HFFc6 (cell line): ENCODE measurements at regions not wholly inside any gene's neighbourhood (a gene's known extent, or its start where the extent isn't known, plus 50 kb on each side); places are given as distances from the start of the nearest gene placed in this dataset.

ENCODE experiments used
- DNase-seq: peaks from one replicate; pipeline ENCODE4 v3.0.0-alpha.2; 2018
- H3K27ac Mint-ChIP-seq: 2 replicates; pipeline ENCODE4 v1.8.0; 2020; ENCODE audit warnings: mild to moderate bottlenecking, mixed read lengths
- H3K27me3 Mint-ChIP-seq: 2 replicates; pipeline ENCODE4 v1.8.0; 2021; ENCODE audit warnings: mild to moderate bottlenecking, moderate library complexity, mixed read lengths; ENCODE audit not compliant: insufficient read depth
- H3K36me3 Mint-ChIP-seq: 2 replicates; pipeline ENCODE4 v1.8.0; 2021; ENCODE audit warnings: low read depth, mixed read lengths
- H3K4me1 Mint-ChIP-seq: 2 replicates; pipeline ENCODE4 v1.8.0; 2020; ENCODE audit warnings: low read depth, mixed read lengths
- H3K4me3 Mint-ChIP-seq: 2 replicates; pipeline ENCODE4 v1.8.0; 2020; ENCODE audit warnings: mild to moderate bottlenecking, moderate library complexity, mixed read lengths
- H3K9me3 Mint-ChIP-seq: 2 replicates; pipeline ENCODE4 v1.8.0; 2020; ENCODE audit warnings: mild to moderate bottlenecking, mixed read lengths
- CTCF ChIP-seq: fragments of 200-600 bp; sonication (generic); IDR thresholded peaks from 2 replicates; pipeline ENCODE4 v1.5.0; 2021; ENCODE audit warnings: antibody characterized with exemption, mild to moderate bottlenecking

- H3K27me3 Mint-ChIP-seq: peaks cover 32% of the 10 kb centered on the region
- no peak overlapping the region for H3K27ac Mint-ChIP-seq
- no peaks in the 10 kb centered on the region for H3K9me3 Mint-ChIP-seq
- no peak for DNase-seq
- H3K4me1 Mint-ChIP-seq: no peaks in the 10 kb centered on the region
- no peak for TF ChIP-seq CTCF
- no peaks in the 10 kb centered on the region for H3K36me3 Mint-ChIP-seq
- H3K4me3 Mint-ChIP-seq: no peak overlapping the region
Observed at GRCh38 chr11:45075519-45075918, 70.9 kb upstream of the PRDM11 start.

- Mint-ChIP-seq H3K4me1 (no peaks in the 10 kb centered on the region), H3K9me3 (no peaks in the 10 kb centered on the region), H3K4me3 (no peak overlapping the region), H3K27ac (no peak overlapping the region), H3K36me3 (no peaks in the 10 kb centered on the region), H3K27me3 (peaks cover 35% of the 10 kb centered on the region)
- TF ChIP-seq CTCF: no peak
- no peak for DNase-seq
Observed at GRCh38 chr11:45075952-45076351, 70.5 kb upstream of the PRDM11 start.

- no peaks in the 10 kb centered on the region for H3K36me3 Mint-ChIP-seq
- no peak overlapping the region for H3K27ac Mint-ChIP-seq
- H3K4me3 Mint-ChIP-seq: no peak overlapping the region
- H3K9me3 Mint-ChIP-seq: no peaks in the 10 kb centered on the region
- peak; percentile 37 for DNase-seq
- H3K4me1 Mint-ChIP-seq: no peaks in the 10 kb centered on the region
- TF ChIP-seq CTCF: no peak
- H3K27me3 Mint-ChIP-seq: peaks cover 33% of the 10 kb centered on the region
Observed at GRCh38 chr11:45076761-45077160, 69.7 kb upstream of the PRDM11 start.

GRCh38 chr11:45078236-45079074, 68.0 kb upstream of the PRDM11 start:
- Mint-ChIP-seq H3K4me1 (no peaks in the 10 kb centered on the region), H3K27me3 (peaks cover 33% of the 10 kb centered on the region), H3K9me3 (no peaks in the 10 kb centered on the region), H3K4me3 (no peak overlapping the region), H3K27ac (no peak overlapping the region), H3K36me3 (no peaks in the 10 kb centered on the region)
- TF ChIP-seq CTCF: no peak
- DNase-seq: no peak

GRCh38 chr11:45079075-45079444, 67.4 kb upstream of the PRDM11 start:
- H3K27ac Mint-ChIP-seq: no peak overlapping the region
- H3K4me3 Mint-ChIP-seq: no peak overlapping the region

More at GRCh38 chr11:45079075-45079444, 67.4 kb upstream of the PRDM11 start:
- H3K9me3 Mint-ChIP-seq: no peaks in the 10 kb centered on the region
- no peaks in the 10 kb centered on the region for H3K4me1 Mint-ChIP-seq
- H3K36me3 Mint-ChIP-seq: no peaks in the 10 kb centered on the region
- peaks cover 33% of the 10 kb centered on the region for H3K27me3 Mint-ChIP-seq
- TF ChIP-seq CTCF: no peak
- no peak for DNase-seq
